SIG-M5 (cell line): ENCODE measurements at regions not wholly inside any gene's neighbourhood (a gene's known extent, or its start where the extent isn't known, plus 50 kb on each side); places are given as distances from the start of the nearest gene placed in this dataset.
"Not testable (repeated sequence)": the region's sequence is repeated elsewhere in the genome, so short reads cannot be mapped to it uniquely, and the experiment has no call there.

ENCODE experiments used
- DNase-seq: peaks from one replicate; lab custom pipeline; 2025; lab: John Stamatoyannopoulos, UW

- DNase-seq: no peak
Measured at GRCh38 chr4:164596318-164596878, 157.5 kb upstream of the SMIM31 start.

GRCh38 chr4:164596927-164597326, 157.0 kb upstream of the SMIM31 start:
- DNase-seq: no peak

GRCh38 chr4:164601653-164602052, 152.3 kb upstream of the SMIM31 start:
- no peak for DNase-seq

GRCh38 chr4:164605791-164606190, 148.1 kb upstream of the SMIM31 start:
- not testable (repeated sequence) for DNase-seq

GRCh38 chr4:164606478-164606877, 147.5 kb upstream of the SMIM31 start:
- DNase-seq: no peak

- no peak for DNase-seq
Measured at GRCh38 chr4:164613256-164613655, 140.7 kb upstream of the SMIM31 start.

GRCh38 chr4:164613792-164614191, 140.1 kb upstream of the SMIM31 start:
- no peak for DNase-seq

GRCh38 chr4:164614329-164614728, 139.6 kb upstream of the SMIM31 start:
- no peak for DNase-seq

- no peak for DNase-seq
Measured at GRCh38 chr4:164614999-164615398, 138.9 kb upstream of the SMIM31 start.

- DNase-seq: no peak
Measured at GRCh38 chr4:164615964-164616363, 138.0 kb upstream of the SMIM31 start.

GRCh38 chr4:164616961-164617360, 137.0 kb upstream of the SMIM31 start:
- DNase-seq: no peak

- no peak for DNase-seq
Measured at GRCh38 chr4:164617426-164617825, 136.5 kb upstream of the SMIM31 start.

- DNase-seq: no peak
Measured at GRCh38 chr4:164617911-164618310, 136.0 kb upstream of the SMIM31 start.

- no peak for DNase-seq
Measured at GRCh38 chr4:164621886-164622521, 131.9 kb upstream of the SMIM31 start.

- no peak for DNase-seq
Measured at GRCh38 chr4:164623099-164623498, 130.8 kb upstream of the SMIM31 start.

- no peak for DNase-seq
Measured at GRCh38 chr4:164639001-164639400, 114.9 kb upstream of the SMIM31 start.

GRCh38 chr4:164648151-164648848, 105.6 kb upstream of the SMIM31 start:
- no peak for DNase-seq

GRCh38 chr4:164648849-164649212, 105.1 kb upstream of the SMIM31 start:
- no peak for DNase-seq

GRCh38 chr4:164659765-164660164, 94.2 kb upstream of the SMIM31 start:
- DNase-seq: no peak

- not testable (repeated sequence) for DNase-seq
Measured at GRCh38 chr4:164676152-164676551, 77.8 kb upstream of the SMIM31 start.

- no peak for DNase-seq
Measured at GRCh38 chr4:164683040-164683439, 70.9 kb upstream of the SMIM31 start.

- no peak for DNase-seq
Measured at GRCh38 chr4:164695650-164696049, 58.3 kb upstream of the SMIM31 start.

- no peak for DNase-seq
Measured at GRCh38 chr4:164700471-164700870, 53.5 kb upstream of the SMIM31 start.

- DNase-seq: no peak
Measured at GRCh38 chr4:164701665-164702064, 52.3 kb upstream of the SMIM31 start.
